Iris pigment epithelial cell (primary cell): ENCODE measurements at regions not wholly inside any gene's neighbourhood (a gene's known extent, or its start where the extent isn't known, plus 50 kb on each side); places are given as distances from the start of the nearest gene placed in this dataset.
A peak's percentile ranks its signal among the peaks of the same experiment; 100 is the strongest.

Experiments used
- DNase-seq: peaks from one replicate; pipeline ENCODE4 v3.0.0-alpha.2; 2011; ENCODE audit warnings: low read depth

- DNase-seq: no peak
Observed at GRCh38 chr9:99327667-99328066, 105.6 kb downstream of the SEC61B start.

GRCh38 chr9:99335280-99335679 lies 113.2 kb downstream of the SEC61B start:
- no peak for DNase-seq

- DNase-seq: no peak
Observed at GRCh38 chr9:99336005-99336404, 113.9 kb downstream of the SEC61B start.

GRCh38 chr9:99336531-99336930 lies 114.4 kb downstream of the SEC61B start:
- no peak for DNase-seq

GRCh38 chr9:99340281-99340680 lies 118.2 kb downstream of the SEC61B start:
- DNase-seq: no peak

- DNase-seq: no peak
Observed at GRCh38 chr9:99341686-99342085, 119.6 kb downstream of the SEC61B start.

- DNase-seq: no peak
Observed at GRCh38 chr9:99345451-99345850, 123.4 kb downstream of the SEC61B start.

GRCh38 chr9:99345942-99346341 lies 123.9 kb downstream of the SEC61B start:
- peak; percentile 67 for DNase-seq

- DNase-seq: no peak
Observed at GRCh38 chr9:99347568-99347967, 125.5 kb downstream of the SEC61B start.

GRCh38 chr9:99348289-99348688 lies 126.2 kb downstream of the SEC61B start:
- no peak for DNase-seq

- DNase-seq: no peak
Observed at GRCh38 chr9:99349870-99350269, 127.8 kb downstream of the SEC61B start.

GRCh38 chr9:99350461-99350860 lies 128.4 kb downstream of the SEC61B start:
- DNase-seq: no peak

GRCh38 chr9:99351647-99352046 lies 129.6 kb downstream of the SEC61B start:
- no peak for DNase-seq

GRCh38 chr9:99352826-99353225 lies 130.7 kb downstream of the SEC61B start:
- DNase-seq: no peak

- peak; percentile 98 for DNase-seq
Observed at GRCh38 chr9:99353408-99353807, 131.3 kb downstream of the SEC61B start.

- DNase-seq: no peak
Observed at GRCh38 chr9:99354104-99354503, 132.0 kb downstream of the SEC61B start.

GRCh38 chr9:99356512-99356971 lies 134.5 kb downstream of the SEC61B start:
- DNase-seq: no peak

- DNase-seq: no peak
Observed at GRCh38 chr9:99357575-99357974, 135.5 kb downstream of the SEC61B start.

GRCh38 chr9:99358668-99359067 lies 136.6 kb downstream of the SEC61B start:
- DNase-seq: no peak

- DNase-seq: no peak
Observed at GRCh38 chr9:99359336-99359735, 137.3 kb downstream of the SEC61B start.

GRCh38 chr9:99360026-99360425 lies 137.9 kb downstream of the SEC61B start:
- no peak for DNase-seq

GRCh38 chr9:99361817-99362216 lies 139.7 kb downstream of the SEC61B start:
- DNase-seq: no peak

GRCh38 chr9:99362321-99362720 lies 140.2 kb downstream of the SEC61B start:
- no peak for DNase-seq

- no peak for DNase-seq
Observed at GRCh38 chr9:99363509-99363908, 141.4 kb downstream of the SEC61B start.
